ENCODE measurements at regions not wholly inside any gene's neighbourhood (a gene's known extent, or its start where the extent isn't known, plus 50 kb on each side); places are given as distances from the start of the nearest gene placed in this dataset.
A peak's percentile ranks its signal among the peaks of the same experiment; 100 is the strongest.

GRCh38 chr17:12388226-12388625 lies 277.5 kb upstream of the MYOCD start:
- DNase-seq = peak; percentile 79

- DNase-seq = no peak
Observed at GRCh38 chr17:12389421-12389820, 276.3 kb upstream of the MYOCD start.

- DNase-seq = no peak
Observed at GRCh38 chr17:12390631-12391030, 275.1 kb upstream of the MYOCD start.

- DNase-seq = peak; percentile 26
Observed at GRCh38 chr17:12391468-12391867, 274.2 kb upstream of the MYOCD start.

- DNase-seq = no peak
Observed at GRCh38 chr17:12395733-12396354, 269.8 kb upstream of the MYOCD start.

GRCh38 chr17:12398441-12399051 lies 267.1 kb upstream of the MYOCD start:
- DNase-seq = peak; percentile 78

- DNase-seq = peak; percentile 91
Observed at GRCh38 chr17:12402963-12403622, 262.6 kb upstream of the MYOCD start.

- DNase-seq = no peak
Observed at GRCh38 chr17:12403881-12404398, 261.8 kb upstream of the MYOCD start.

- peak; percentile 27 for DNase-seq
Observed at GRCh38 chr17:12406623-12407215, 259.0 kb upstream of the MYOCD start.

- no peak for DNase-seq
Observed at GRCh38 chr17:12407495-12408252, 258.0 kb upstream of the MYOCD start.

GRCh38 chr17:12409082-12409481 lies 256.6 kb upstream of the MYOCD start:
- DNase-seq = no peak

- no peak for DNase-seq
Observed at GRCh38 chr17:12410717-12411116, 255.0 kb upstream of the MYOCD start.

- peak; percentile 35 for DNase-seq
Observed at GRCh38 chr17:12415031-12415430, 250.7 kb upstream of the MYOCD start.

- no peak for DNase-seq
Observed at GRCh38 chr17:12421077-12421476, 244.6 kb upstream of the MYOCD start.

GRCh38 chr17:12421646-12422306 lies 243.9 kb upstream of the MYOCD start:
- no peak for DNase-seq

GRCh38 chr17:12422651-12423050 lies 243.0 kb upstream of the MYOCD start:
- no peak for DNase-seq

GRCh38 chr17:12423337-12423736 lies 242.4 kb upstream of the MYOCD start:
- DNase-seq = no peak

GRCh38 chr17:12429116-12429515 lies 236.6 kb upstream of the MYOCD start:
- DNase-seq = no peak

- DNase-seq = no peak
Observed at GRCh38 chr17:12431188-12431587, 234.5 kb upstream of the MYOCD start.

GRCh38 chr17:12438212-12438611 lies 227.5 kb upstream of the MYOCD start:
- no peak for DNase-seq

GRCh38 chr17:12438813-12439586 lies 226.7 kb upstream of the MYOCD start:
- DNase-seq = no peak

- peak; percentile 12 for DNase-seq
Observed at GRCh38 chr17:12445331-12445730, 220.4 kb upstream of the MYOCD start.

All from fibroblast of upper back skin (primary cell).